CD14-positive monocyte (primary cell): ENCODE measurements at regions not wholly inside any gene's neighbourhood (a gene's known extent, or its start where the extent isn't known, plus 50 kb on each side); places are given as distances from the start of the nearest gene placed in this dataset.
"Not testable (repeated sequence)": the region's sequence is repeated elsewhere in the genome, so short reads cannot be mapped to it uniquely, and the experiment has no call there.

Source experiments
- DNase-seq, 3 donors: peaks; one replicate each; pipeline ENCODE4 v3.0.0-alpha.2; 2011 to 2022
- H2AFZ ChIP-seq: 2 replicates; pipeline ENCODE4 v1.6.0; 2012; ENCODE audit warnings: mild to moderate bottlenecking, low read depth, low read length, inconsistent platforms; ENCODE audit not compliant: insufficient read depth, poor library complexity, severe bottlenecking
- H3K27ac ChIP-seq, 2 donors: 1 replicate in 1 of 2; 2 replicates in 1 of 2; pipeline ENCODE4 v1.5.1; 2012 to 2013; ENCODE audit warnings: low read length in 2 of 2, control low read depth in 1 of 2, inconsistent platforms in 1 of 2, low read depth in 1 of 2, mild to moderate bottlenecking in 1 of 2
- H3K27me3 ChIP-seq, 2 donors: one replicate each; pipeline versions ENCODE4 v1.6.0 to v1.6.1; 2011 to 2013; ENCODE audit warnings: low read length in 2 of 2; ENCODE audit not compliant: control insufficient read depth in 2 of 2, insufficient read depth in 2 of 2
- H3K36me3 ChIP-seq, 2 donors: replicated peaks in 1 of 2; 1 replicate in 1 of 2; 2 replicates in 1 of 2; pipeline versions ENCODE4 v1.5.1 to v1.6.1; 2012 to 2013; ENCODE audit warnings: low read length in 2 of 2, control low read depth in 1 of 2, inconsistent platforms in 1 of 2, mild to moderate bottlenecking in 1 of 2; ENCODE audit not compliant: insufficient read depth in 2 of 2, control insufficient read depth in 1 of 2
- H3K4me1 ChIP-seq, 2 donors: 1 replicate in 1 of 2; 2 replicates in 1 of 2; pipeline versions ENCODE4 v1.5.1 to v1.6.1; 2012 to 2013; ENCODE audit warnings: low read length in 2 of 2, control low read depth in 1 of 2, inconsistent platforms in 1 of 2, mild to moderate bottlenecking in 1 of 2, moderate library complexity in 1 of 2; ENCODE audit not compliant: insufficient read depth in 2 of 2, control insufficient read depth in 1 of 2
- H3K4me2 ChIP-seq: replicated peaks from 2 replicates; pipeline ENCODE3; 2012; ENCODE audit warnings: low read length, moderate library complexity, mild to moderate bottlenecking; ENCODE audit not compliant: poor library complexity, severe bottlenecking; ENCODE audit errors: extremely low read depth
- H3K4me3 ChIP-seq, 3 experiments: fragments of 200-600 bp in 1 of 3; sonication (generic) in 1 of 3; replicated peaks in 1 of 3; 1 replicate in 2 of 3; 2 replicates in 1 of 3; pipeline ENCODE4 v1.5.1; 2011 to 2013; ENCODE audit warnings: low read length in 3 of 3, mild to moderate bottlenecking in 3 of 3, control low read depth in 2 of 3, low read depth in 2 of 3, inconsistent platforms in 1 of 3, moderate library complexity in 1 of 3
- H3K79me2 ChIP-seq: 2 replicates; pipeline ENCODE4 v1.6.0; 2012; ENCODE audit warnings: mild to moderate bottlenecking, control low read depth, inconsistent platforms, low read length, moderate library complexity; ENCODE audit not compliant: insufficient read depth
- H3K9ac ChIP-seq: 2 replicates; pipeline ENCODE4 v1.6.0; 2017; ENCODE audit warnings: low read length, mild to moderate bottlenecking; ENCODE audit not compliant: insufficient read depth, poor library complexity, severe bottlenecking
- H3K9me3 ChIP-seq, 2 donors: replicated peaks in 1 of 2; 1 replicate in 1 of 2; 2 replicates in 1 of 2; pipeline versions ENCODE4 v1.5.1 to v1.6.1; 2012 to 2013; ENCODE audit warnings: low read length in 2 of 2, control low read depth in 1 of 2; ENCODE audit not compliant: control insufficient read depth in 1 of 2, insufficient read depth in 1 of 2
- H4K20me1 ChIP-seq: 2 replicates; pipeline ENCODE4 v1.6.0; 2012; ENCODE audit warnings: mild to moderate bottlenecking, low read length, control low read depth, moderate library complexity; ENCODE audit not compliant: insufficient read depth
- H3K27ac Mint-ChIP-seq, 7 donors: one replicate each; pipeline ENCODE4 v1.8.0; 2020; ENCODE audit warnings: mild to moderate bottlenecking in 7 of 7, mixed read lengths in 7 of 7, moderate library complexity in 6 of 7, inconsistent platforms in 2 of 7
- H3K27me3 Mint-ChIP-seq, 3 donors: one replicate each; pipeline ENCODE4 v1.8.0; 2021 to 2022; ENCODE audit warnings: low read depth in 3 of 3, mild to moderate bottlenecking in 3 of 3, mixed read lengths in 3 of 3, moderate library complexity in 3 of 3, inconsistent platforms in 1 of 3
- H3K36me3 Mint-ChIP-seq, 2 donors: one replicate each; pipeline ENCODE4 v1.8.0; 2020; ENCODE audit warnings: mixed read lengths in 2 of 2, inconsistent platforms in 1 of 2, mild to moderate bottlenecking in 1 of 2
- H3K4me1 Mint-ChIP-seq: one replicate; pipeline ENCODE4 v1.8.0; 2020; ENCODE audit warnings: mild to moderate bottlenecking, mixed read lengths
- H3K4me3 Mint-ChIP-seq, 2 donors: one replicate each; pipeline ENCODE4 v1.8.0; 2020; ENCODE audit warnings: mild to moderate bottlenecking in 2 of 2, mixed read lengths in 2 of 2, moderate library complexity in 1 of 2
- H3K9me3 Mint-ChIP-seq, 7 donors: one replicate each; pipeline ENCODE4 v1.8.0; 2020 to 2022; ENCODE audit warnings: mixed read lengths in 7 of 7, mild to moderate bottlenecking in 6 of 7, moderate library complexity in 6 of 7, inconsistent platforms in 2 of 7
- WGBS: methylation state at CpG from one replicate; pipeline ENCODE4 v1.1.5; 2013; ENCODE audit warnings: missing lambda C conversion rate; ENCODE audit not compliant: insufficient coverage; 5-methylcytosine and 5-hydroxymethylcytosine counted together
- intact Hi-C, 2 donors: fragments of 100-400 bp; cut with micrococcal nuclease; formaldehyde crosslinking; loops; one replicate each; pipeline versions ENCODE4 v1.15.0 to v1.15.1; 2023

DNA sequence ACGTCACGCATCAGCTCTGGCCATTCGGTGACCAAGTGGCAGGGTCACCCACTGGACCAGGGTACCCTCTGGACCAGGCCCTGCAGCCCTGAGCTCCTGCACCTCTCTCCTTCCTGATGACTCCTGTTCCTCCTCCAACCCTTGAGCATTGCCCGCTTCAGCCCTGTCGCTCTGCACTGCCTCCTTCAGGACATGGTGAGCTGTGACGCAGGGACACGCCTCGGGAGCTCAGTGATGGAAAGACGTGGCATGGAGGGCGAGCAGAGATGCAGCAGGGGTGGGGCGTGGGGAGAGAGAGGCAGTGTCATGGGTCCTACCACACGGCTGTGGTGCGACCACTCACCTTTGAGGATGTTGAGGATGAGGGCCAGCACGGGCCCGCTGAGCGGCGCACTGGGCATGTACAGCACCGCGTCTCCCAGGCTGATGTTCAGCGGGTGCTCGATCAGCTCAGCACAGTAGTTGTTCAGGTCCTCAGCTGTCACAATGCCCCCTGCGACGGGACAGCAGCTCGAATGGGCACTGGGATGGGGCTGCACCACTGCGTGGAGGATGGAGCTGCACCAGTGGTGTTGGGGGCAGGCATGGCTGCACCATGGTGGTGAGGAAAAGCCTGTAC is 922.7 kb downstream of the TUBA3C start:
- H3K9ac ChIP-seq, H3K27ac Mint-ChIP-seq, H3K79me2 ChIP-seq, H3K27me3 ChIP-seq, H3K36me3 ChIP-seq, H3K4me2 ChIP-seq, H3K36me3 Mint-ChIP-seq, H3K27me3 Mint-ChIP-seq, H3K27ac ChIP-seq, DNase-seq, H2AFZ ChIP-seq, H3K4me3 Mint-ChIP-seq, H3K4me3 ChIP-seq, H3K4me1 ChIP-seq, H3K4me1 Mint-ChIP-seq, H4K20me1 ChIP-seq, intact Hi-C loops: not testable (repeated sequence)
- H3K9me3 Mint-ChIP-seq = peaks cover 23 to 75% (median 40%) of the 10 kb centered on the region in 7 donors
- H3K9me3 ChIP-seq = peaks cover 12 to 33% of the 10 kb centered on the region in 2 donors
- WGBS = 87% methylated on average over 14 of the region's 25 CpGs

DNA sequence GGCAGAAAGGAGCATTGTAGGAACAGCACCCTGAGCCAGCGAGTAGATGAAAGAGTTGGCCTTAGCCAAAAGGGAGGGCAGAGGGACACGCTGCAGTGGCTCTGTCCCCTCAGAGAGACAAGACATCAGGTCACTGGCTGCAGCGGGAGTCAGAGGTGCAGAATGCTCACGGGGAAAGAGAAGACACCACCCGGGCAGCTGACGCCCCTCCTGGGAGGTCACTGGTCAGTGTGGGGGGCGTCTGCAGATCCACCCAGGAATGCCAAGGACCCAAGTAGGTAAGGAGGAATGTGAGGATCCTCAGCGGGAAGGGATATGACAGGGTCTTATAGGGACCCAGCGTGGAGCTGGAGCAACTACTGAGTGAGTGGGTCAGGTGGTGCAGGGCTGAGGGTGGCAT is 923.9 kb downstream of the TUBA3C start:
- H3K9me3 ChIP-seq = peaks cover 7 to 40% of the 10 kb centered on the region in 2 donors
- H3K4me2 ChIP-seq, H4K20me1 ChIP-seq, H3K27me3 Mint-ChIP-seq, H3K4me3 ChIP-seq, H3K79me2 ChIP-seq, H3K4me3 Mint-ChIP-seq, H3K36me3 ChIP-seq, H3K36me3 Mint-ChIP-seq, H3K9ac ChIP-seq, H2AFZ ChIP-seq, intact Hi-C loops, H3K27me3 ChIP-seq, H3K27ac ChIP-seq, H3K4me1 Mint-ChIP-seq, H3K4me1 ChIP-seq, DNase-seq: not testable (repeated sequence)
- 84% methylated on average over 9 of the region's 9 CpGs for WGBS
- H3K27ac Mint-ChIP-seq = peak overlapping the region in 1 of 7 donors; percentile 51
- peaks cover 26 to 75% (median 46%) of the 10 kb centered on the region in 7 donors for H3K9me3 Mint-ChIP-seq

- H3K36me3 Mint-ChIP-seq, H3K4me3 ChIP-seq, H3K79me2 ChIP-seq, DNase-seq, H3K27me3 Mint-ChIP-seq, H4K20me1 ChIP-seq, H3K27ac Mint-ChIP-seq, H3K4me1 ChIP-seq, H3K9ac ChIP-seq, H3K27ac ChIP-seq, H3K4me3 Mint-ChIP-seq, H2AFZ ChIP-seq, H3K4me1 Mint-ChIP-seq, H3K4me2 ChIP-seq, H3K27me3 ChIP-seq, H3K36me3 ChIP-seq, intact Hi-C loops: not testable (repeated sequence)
- peaks cover 18 to 46% of the 10 kb centered on the region in 2 donors for H3K9me3 ChIP-seq
- peaks cover 23 to 66% (median 40%) of the 10 kb centered on the region in 7 donors for H3K9me3 Mint-ChIP-seq
- 86% methylated on average over 6 of the region's 12 CpGs for WGBS
Observed at GRCh38 chr13:18252848-18253247, 928.8 kb downstream of the TUBA3C start.

DNA sequence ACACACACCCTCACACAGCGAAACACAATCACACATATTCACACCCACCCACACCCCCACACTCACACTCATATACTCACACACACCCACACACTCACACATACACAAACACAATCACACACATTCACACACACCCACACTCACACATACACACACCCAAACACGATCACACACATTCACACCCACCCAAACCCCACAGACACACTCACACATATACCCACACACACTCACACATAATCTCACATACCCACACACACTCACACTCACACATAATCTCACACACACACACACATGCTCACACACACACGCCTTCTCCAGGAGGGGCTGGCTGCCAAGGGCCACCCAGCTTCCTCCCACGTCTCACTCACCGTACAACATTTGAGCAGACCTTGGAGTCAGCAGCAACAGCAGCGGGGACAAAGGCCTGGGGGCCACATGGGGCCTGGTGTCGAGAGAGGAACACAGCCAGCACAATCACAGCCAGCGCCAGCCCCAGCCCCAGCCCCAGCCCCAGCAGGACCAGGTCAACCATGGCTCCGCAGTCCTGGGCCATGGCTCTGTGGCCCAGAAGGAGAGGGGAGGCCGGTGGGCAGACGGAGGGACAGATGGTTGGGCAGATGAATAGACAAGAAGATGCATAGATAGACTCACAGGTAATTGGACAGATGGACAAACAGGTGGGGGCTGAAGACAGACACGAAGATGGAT is 932.9 kb downstream of the TUBA3C start:
- H3K4me1 Mint-ChIP-seq, H3K27me3 ChIP-seq, H3K4me3 ChIP-seq, H3K27me3 Mint-ChIP-seq, H3K4me2 ChIP-seq, H2AFZ ChIP-seq, H3K27ac Mint-ChIP-seq, DNase-seq, intact Hi-C loops, H3K27ac ChIP-seq, H3K36me3 Mint-ChIP-seq, H3K4me1 ChIP-seq, H3K9ac ChIP-seq, H3K36me3 ChIP-seq, H3K79me2 ChIP-seq, H4K20me1 ChIP-seq, H3K4me3 Mint-ChIP-seq: not testable (repeated sequence)
- H3K9me3 ChIP-seq = peaks cover 11 to 34% of the 10 kb centered on the region in 2 donors
- peaks cover 14 to 61% (median 25%) of the 10 kb centered on the region in 7 donors for H3K9me3 Mint-ChIP-seq
- 76% methylated on average over 9 of the region's 12 CpGs for WGBS
